ENCODE measurements at regions not wholly inside any gene's neighbourhood (a gene's known extent, or its start where the extent isn't known, plus 50 kb on each side); places are given as distances from the start of the nearest gene placed in this dataset.

- H3K4me3 ChIP-seq (ENCODE audit: low read length) = no peak overlapping the region
- DNase-seq (ENCODE audit: low read depth) = no peak
- TF ChIP-seq, protein P1, sequence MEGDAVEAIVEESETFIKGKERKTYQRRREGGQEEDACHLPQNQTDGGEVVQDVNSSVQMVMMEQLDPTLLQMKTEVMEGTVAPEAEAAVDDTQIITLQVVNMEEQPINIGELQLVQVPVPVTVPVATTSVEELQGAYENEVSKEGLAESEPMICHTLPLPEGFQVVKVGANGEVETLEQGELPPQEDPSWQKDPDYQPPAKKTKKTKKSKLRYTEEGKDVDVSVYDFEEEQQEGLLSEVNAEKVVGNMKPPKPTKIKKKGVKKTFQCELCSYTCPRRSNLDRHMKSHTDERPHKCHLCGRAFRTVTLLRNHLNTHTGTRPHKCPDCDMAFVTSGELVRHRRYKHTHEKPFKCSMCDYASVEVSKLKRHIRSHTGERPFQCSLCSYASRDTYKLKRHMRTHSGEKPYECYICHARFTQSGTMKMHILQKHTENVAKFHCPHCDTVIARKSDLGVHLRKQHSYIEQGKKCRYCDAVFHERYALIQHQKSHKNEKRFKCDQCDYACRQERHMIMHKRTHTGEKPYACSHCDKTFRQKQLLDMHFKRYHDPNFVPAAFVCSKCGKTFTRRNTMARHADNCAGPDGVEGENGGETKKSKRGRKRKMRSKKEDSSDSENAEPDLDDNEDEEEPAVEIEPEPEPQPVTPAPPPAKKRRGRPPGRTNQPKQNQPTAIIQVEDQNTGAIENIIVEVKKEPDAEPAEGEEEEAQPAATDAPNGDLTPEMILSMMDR (IDR thresholded peaks at IDR 0.05; ENCODE audit: insufficient read depth, low read depth, low read length, missing control alignments) = no peak
Measured at GRCh38 chr5:143880178-143880577, 68.2 kb downstream of the HMHB1 start.

GRCh38 chr5:143882520-143882919 is 70.6 kb downstream of the HMHB1 start:
- no peak overlapping the region for H3K4me3 ChIP-seq (ENCODE audit: low read length)
- no peak for DNase-seq (ENCODE audit: low read depth)
- TF ChIP-seq, protein P1 (IDR thresholded peaks at IDR 0.05; ENCODE audit: insufficient read depth, low read depth, low read length, missing control alignments) = no peak

DNA sequence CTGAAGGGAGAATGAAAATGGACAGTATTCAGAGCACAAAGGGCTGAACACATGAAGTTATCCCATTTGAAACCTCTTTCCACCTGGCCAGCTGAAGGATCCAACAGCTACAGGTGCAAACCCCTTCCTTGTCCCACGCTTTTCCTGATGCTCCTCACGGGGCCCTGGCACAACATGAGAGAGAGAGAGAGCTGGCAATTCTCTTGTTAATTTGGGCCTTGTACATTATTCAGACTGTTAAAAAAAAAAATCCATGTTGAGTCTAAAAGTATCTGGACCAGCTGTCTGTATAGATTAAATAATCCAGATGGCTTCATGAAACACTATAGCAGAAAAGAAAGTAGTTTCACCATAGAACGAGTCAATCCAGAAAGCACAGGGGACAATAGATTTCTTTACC is 74.1 kb downstream of the HMHB1 start:
- H3K4me3 ChIP-seq (ENCODE audit: low read length) = no peak overlapping the region
- TF ChIP-seq, protein P1 (IDR thresholded peaks at IDR 0.05; ENCODE audit: insufficient read depth, low read depth, low read length, missing control alignments) = no peak
- no peak for DNase-seq (ENCODE audit: low read depth)

GRCh38 chr5:143886651-143887638 is 75.0 kb downstream of the HMHB1 start:
- TF ChIP-seq, protein P1 (IDR thresholded peaks at IDR 0.05; ENCODE audit: insufficient read depth, low read depth, low read length, missing control alignments) = no peak
- no peak overlapping the region for H3K4me3 ChIP-seq (ENCODE audit: low read length)
- peak; percentile 48 for DNase-seq (ENCODE audit: low read depth)

GRCh38 chr5:143887903-143888665 is 76.1 kb downstream of the HMHB1 start:
- no peak for DNase-seq (ENCODE audit: low read depth)
- H3K4me3 ChIP-seq (ENCODE audit: low read length) = no peak overlapping the region
- TF ChIP-seq, protein P1 (IDR thresholded peaks at IDR 0.05; ENCODE audit: insufficient read depth, low read depth, low read length, missing control alignments) = no peak

DNA sequence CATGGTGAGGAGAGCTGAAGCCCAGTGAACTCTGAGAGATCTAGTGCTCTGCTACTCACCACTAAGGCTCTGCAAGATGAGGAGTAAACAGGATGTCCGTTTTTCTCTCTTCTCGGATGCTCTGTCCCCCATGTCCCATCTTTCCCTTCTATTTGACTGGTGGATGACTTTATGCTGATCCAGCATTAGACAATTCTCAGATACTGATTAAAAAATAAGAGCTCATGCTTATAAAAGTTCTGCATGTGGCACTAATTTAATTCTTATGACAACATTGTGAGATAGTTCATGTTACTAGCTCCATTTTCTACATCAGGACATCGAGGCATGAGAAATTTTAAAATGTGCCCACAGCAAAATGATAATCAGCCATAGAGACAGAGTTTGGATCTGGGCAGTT is 77.0 kb downstream of the HMHB1 start:
- TF ChIP-seq, protein P1 (IDR thresholded peaks at IDR 0.05; ENCODE audit: insufficient read depth, low read depth, low read length, missing control alignments) = no peak
- H3K4me3 ChIP-seq (ENCODE audit: low read length) = no peak overlapping the region
- DNase-seq (ENCODE audit: low read depth) = no peak
